ENCODE measurements at regions not wholly inside any gene's neighbourhood (a gene's known extent, or its start where the extent isn't known, plus 50 kb on each side); places are given as distances from the start of the nearest gene placed in this dataset.

DNA sequence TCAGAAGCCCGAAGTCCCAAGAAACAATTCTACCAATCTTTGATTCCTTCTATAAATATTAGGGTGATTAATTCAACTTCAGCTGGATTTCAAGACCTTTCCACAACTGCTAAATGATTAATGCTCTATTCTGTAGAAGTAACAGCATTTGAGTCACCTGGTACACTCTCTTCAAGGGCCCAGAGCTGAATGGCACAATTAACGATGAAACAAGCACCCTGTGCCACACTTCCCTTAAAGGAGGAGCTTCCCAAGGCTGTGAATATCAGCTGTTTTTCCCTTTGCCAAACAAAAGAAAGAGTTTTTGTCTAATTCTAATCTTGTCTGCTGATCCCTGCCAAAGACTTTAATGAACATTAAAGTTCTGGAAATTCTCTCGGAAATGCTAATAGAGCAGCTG, 56.0 kb downstream of the BOD1L2 start:
- DNase-seq = no peak

- no peak for DNase-seq
Observed at GRCh38 chr18:57205641-57206040, 58.8 kb downstream of the BOD1L2 start.

DNA sequence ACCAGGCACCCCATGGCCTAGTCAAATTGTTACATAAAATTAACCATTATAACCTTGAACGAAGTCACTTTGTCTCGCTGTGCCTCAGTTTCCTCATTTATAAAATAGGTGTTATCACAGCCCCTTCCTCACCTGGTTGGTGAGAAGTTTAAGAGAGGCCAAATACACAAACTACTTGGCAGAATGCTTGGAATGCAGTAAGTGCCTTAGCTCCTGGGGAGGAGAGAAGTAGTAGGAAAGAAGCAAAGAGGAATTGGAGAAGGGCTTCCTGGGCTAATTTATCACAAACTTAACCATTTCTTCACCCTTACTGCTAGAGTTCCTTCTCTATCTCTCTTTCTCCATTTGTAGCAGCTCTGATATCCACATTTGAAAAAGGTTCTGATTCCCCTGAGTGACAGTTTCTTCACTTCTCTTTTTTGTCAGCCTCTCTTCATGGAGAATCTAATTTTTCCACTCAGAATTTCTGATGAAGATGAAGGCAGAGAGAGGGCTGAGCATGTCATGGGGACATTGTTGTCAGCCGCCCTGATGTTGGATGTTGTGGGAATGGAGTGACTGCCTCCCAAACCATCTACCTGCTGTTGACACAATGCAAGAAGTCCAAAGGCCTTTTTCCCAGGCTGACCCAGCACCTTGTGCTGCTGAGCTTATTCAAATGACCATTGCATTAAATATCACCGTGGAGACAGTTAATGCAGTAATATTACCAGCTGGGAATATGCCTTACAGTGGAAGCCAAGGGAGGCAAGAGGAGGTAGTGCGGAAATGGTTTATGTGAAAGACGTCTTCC, 60.4 kb downstream of the BOD1L2 start:
- no peak for DNase-seq

DNA sequence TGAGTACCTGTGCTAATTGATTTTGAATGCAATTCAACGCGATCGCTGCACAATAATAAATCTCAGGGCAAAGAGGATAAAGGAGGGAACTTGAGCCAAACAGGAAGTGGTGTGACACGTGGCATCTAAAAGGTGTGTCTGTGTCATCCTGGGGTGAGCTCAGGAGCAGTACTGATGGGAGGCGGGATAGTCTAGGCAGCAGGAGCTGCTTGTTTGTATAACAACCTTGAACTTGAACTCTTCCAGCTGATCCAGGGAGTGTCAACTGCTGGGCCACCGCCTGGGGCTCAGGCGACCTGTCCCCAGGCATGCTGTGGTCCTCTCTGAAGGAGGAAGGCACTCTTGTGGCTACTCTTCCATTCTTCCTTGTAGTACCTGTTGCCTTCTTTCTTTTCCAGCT, 61.2 kb downstream of the BOD1L2 start:
- DNase-seq = no peak

GRCh38 chr18:57209713-57210106, 62.8 kb downstream of the BOD1L2 start:
- no peak for DNase-seq

- peak; percentile 74 for DNase-seq
Observed at GRCh38 chr18:57210107-57210715, 63.3 kb downstream of the BOD1L2 start.

DNA sequence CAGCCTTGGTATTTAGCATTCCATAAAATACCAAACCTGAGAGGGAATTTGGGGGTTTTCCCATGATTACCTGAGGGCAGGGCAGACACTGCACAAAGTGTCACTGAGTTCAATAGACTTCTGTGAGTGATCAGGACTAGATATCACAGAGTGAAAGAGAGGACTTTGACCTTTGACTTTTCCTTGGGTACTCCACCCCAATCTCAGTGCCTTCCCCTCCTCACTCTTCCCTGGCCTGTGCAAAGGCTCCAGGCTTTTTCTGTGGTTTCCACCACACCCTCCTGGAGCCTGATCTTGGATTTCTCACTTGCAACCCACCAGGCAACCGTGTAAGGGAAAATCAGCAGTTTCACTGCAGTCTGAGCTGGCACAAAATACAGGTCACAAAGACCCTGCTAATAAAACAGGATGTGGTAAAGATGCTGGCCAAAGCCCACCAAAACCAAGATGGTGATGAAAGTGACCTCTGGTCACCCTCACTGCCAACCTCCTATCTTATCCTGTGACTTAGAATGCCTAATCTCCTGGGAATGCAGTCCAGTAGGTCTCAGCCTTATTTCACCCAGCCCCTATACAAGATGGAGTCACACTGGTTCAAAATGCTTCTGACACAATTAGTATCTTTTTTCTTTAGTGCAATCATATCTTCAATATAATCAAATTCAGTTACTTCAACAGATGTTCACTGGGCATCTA, 64.0 kb downstream of the BOD1L2 start:
- no peak for DNase-seq

GRCh38 chr18:57211412-57211750, 64.5 kb downstream of the BOD1L2 start:
- DNase-seq = no peak

DNA sequence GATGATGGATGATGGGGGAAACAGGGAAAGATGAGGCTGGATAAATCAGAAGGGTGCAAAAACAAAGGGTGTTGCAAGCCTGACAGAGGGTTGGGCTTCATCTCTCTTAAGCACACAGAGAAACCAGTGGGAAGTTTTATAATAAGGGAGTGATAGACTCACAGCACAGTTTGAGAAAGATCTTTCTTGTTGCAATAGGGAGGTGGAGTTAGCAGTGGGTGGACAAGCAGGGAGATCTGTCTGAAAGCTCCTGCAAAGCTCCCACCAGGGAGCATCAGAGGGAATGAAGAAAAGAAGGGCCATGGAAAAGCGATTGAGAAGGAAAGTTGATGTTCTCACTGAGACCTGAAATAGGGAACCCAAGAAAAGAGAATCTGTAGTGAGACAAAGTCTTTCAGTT, 64.9 kb downstream of the BOD1L2 start:
- DNase-seq = no peak

- DNase-seq = no peak
Observed at GRCh38 chr18:57212678-57213077, 65.8 kb downstream of the BOD1L2 start.

GRCh38 chr18:57214976-57215375, 68.1 kb downstream of the BOD1L2 start:
- no peak for DNase-seq

DNA sequence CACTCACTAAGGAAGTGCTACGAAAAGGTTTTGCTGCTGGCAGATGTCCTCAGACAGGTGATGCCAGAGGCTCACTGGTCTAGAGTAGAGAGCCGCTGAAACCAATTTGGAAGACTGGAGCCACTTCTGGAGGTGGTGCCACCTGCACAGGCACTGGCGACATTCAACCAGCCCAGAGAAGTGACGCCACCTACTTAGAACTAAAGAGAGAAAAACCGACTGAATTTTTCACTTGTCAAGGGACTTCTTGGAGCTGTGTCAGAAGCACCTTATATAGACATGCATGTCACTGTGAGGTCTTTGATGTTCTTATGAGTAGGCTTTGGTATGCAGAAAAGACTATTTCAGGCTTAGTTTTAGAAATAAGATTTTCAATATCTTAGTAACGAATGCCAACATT, 71.4 kb downstream of the BOD1L2 start:
- no peak for DNase-seq

GRCh38 chr18:57219964-57220363, 73.1 kb downstream of the BOD1L2 start:
- DNase-seq = no peak

DNA sequence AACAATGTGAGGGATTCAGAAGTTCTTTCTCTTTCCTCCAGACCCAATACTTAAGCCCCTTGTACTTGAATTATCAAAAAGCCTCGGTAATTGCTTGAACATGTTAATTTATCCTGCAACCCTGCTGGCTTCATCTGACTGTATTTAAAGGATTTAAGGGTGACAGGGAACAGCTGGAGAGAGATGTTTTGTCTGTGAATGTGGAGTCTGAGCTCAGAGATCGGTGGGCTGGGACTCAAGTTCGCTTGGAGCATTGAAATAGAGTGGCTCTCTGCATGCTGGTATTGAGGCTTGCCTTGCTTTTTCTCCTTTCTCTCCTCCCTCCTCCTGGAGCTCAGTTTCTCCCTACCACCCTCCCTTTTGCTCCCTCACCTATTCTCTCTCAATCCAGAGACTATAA, 73.6 kb downstream of the BOD1L2 start:
- no peak for DNase-seq

DNA sequence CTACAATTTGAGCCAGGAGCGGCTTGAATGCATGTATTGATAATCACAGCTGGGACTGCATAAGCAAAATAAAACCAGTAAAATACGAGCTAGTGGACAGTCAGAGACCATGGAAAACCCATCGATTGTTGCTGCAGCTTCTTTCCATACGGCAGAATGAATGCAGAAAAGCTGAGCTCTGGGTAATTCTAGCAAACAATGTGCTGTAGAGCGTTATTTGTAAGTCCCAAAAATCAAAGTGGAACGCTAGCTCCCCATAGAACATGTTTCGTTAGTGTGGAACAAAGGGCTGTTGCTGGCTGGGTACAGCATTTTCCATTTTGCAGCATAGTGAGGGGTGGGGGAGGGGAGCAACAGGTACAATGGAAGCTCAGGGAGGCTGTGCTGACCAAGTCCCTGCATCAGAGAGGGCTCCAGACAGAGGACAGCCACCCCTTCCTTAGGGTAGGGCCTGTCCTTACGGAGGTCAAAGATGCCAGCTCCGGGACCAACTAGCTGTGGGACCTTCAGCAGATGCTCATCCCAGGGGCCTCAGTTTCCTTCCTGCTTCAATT, 74.1 kb downstream of the BOD1L2 start:
- no peak for DNase-seq

DNA sequence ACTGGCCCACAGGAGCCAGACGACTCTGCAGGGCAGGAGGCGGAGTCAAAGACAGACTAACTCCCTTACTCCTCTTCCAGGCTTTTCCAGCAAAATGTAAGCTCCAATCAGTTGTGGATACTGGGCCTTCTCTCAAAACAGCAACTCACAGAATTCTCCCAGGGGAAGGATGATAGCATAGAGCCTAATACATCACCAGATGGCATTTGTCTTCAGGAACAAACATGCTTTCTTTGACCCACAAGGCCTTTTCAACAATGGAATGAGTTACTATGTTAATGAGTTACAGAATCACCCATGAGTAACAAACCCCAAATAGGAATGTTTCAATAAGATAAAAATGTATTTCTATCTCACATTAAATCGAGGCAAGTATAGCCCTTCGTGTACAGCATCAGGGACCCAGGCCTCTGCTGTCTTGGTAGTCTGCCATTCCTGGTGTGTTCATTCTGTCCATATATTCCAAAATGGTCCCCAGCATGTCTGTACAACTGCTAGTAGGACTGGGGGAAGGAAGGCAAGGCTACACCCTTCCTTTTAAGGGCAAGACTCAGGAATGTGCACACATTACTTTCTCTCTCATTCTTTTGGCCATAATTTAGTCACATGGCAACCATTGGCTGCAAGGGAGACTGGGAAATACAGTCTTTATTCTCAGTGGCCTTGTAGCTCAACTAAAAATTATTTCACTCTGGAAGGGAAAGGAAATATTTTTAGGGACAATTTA, 76.4 kb downstream of the BOD1L2 start:
- DNase-seq = peak; percentile 34

DNA sequence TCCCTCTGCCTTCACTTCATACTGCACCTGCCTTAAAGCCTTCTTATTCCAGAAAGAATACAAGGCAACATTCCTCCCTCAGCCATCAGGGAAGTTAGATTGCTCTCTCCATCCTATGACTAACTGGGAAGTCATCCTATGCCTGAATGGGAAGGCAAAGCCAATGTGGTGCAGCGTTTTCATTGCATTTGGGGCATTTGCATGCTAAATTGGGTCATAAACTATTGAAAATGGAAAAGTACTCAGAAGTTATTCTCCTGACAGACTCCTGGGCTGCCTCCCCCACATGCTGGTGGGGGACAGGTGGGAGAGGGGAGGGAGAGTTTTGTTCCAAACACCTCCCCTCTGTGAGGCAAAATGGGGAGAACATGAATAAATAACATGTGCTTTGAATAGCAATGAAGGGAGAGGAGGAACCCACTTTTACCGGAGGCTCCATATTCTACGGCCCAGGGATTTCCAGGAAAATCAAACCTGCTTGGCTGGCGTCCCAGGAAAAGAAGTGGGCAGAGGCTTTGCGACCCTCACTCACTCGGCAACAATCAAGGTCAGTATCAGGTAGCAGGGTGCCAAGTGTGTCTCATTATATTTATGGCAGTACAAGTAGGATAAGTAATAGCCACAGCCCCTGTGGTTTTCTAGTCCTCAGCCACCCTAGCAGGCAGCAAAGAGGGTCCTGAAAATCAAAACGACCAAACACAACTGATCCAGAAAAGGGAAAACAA, 84.1 kb downstream of the BOD1L2 start:
- DNase-seq = no peak

DNA sequence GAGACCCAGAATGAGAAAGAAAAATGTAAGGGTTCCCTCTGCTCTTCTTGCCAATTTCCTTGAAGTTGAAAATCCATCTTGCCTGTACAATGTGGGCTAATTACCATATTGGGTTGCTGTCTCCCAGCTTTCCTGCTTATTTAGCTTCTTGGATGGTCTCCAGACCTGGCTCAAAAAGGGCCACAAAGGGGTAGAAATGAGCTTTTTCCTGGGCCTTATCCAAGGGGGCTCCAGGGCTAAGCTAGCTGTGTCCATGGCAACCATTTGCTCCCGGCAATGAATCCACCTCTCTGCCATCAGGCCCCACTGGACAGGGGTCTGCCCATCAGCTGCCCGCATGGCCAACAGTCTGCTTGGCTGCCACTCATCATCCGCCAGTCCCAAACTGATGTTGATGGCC, 85.0 kb downstream of the BOD1L2 start:
- no peak for DNase-seq

GRCh38 chr18:57234346-57234745, 87.5 kb downstream of the BOD1L2 start:
- DNase-seq = no peak

DNA sequence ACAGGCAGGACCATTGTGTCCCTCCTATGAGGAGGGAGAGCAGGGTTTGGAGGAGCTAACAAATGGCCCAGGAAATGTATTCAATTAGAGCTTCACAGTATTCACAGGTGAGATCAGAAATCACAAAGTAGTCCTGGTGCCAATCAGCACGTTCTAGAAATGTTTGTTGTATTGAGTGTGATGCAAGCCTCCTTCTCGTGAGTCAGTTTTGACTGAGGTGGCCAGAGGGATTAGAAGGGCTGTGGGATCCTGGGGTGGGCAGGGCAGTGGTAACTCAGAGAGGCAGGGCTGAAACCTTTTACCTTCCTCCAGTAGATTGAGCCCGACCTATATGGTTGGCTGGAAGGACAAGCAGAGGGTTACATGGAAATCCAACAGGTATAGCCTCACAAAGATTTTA, 95.0 kb downstream of the BOD1L2 start:
- no peak for DNase-seq

- no peak for DNase-seq
Observed at GRCh38 chr18:57242285-57242684, 95.4 kb downstream of the BOD1L2 start.

DNA sequence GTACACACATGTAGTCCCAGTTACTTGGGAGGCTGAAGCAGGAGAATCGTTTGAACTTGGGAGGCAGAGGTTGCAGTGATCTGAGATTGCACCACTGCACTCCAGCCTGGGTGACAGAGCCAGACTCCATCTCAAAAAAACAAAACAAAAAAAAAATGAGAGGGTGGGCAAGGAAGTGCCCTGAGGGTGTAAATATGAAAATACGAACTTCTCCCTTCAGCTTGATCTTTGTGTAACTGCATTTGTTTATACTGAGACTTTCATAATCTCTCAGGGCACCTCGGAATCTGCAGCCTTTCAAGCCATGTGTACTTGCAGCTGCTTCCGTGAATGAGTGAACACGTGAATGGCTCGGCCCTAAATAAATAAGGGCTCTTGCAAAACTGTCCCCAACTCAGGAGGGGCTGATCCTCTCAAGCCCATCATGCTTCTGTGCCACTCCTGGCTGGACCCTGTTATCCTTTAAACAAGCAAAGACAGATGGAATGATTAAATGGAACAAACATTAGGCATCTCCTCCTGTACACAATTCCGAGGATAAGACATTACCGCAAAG, 96.8 kb downstream of the BOD1L2 start:
- no peak for DNase-seq
